PC-9 (cell line): ENCODE measurements at regions not wholly inside any gene's neighbourhood (a gene's known extent, or its start where the extent isn't known, plus 50 kb on each side); places are given as distances from the start of the nearest gene placed in this dataset.

Experiments used
- EZH2 ChIP-seq: fragments of 200-600 bp; sonication (generic); IDR thresholded peaks from 2 replicates; pipeline ENCODE4 v1.8.0; 2017; ENCODE audit warnings: antibody characterized with exemption, low read depth
- TF ChIP-seq, protein P1 (sequence below): fragments of 200-600 bp; sonication (generic); conservative IDR thresholded peaks from 2 replicates; pipeline ENCODE4 v1.6.1; 2017; ENCODE audit warnings: mixed run types, antibody characterized with exemption, mild to moderate bottlenecking, moderate library complexity

DNA sequence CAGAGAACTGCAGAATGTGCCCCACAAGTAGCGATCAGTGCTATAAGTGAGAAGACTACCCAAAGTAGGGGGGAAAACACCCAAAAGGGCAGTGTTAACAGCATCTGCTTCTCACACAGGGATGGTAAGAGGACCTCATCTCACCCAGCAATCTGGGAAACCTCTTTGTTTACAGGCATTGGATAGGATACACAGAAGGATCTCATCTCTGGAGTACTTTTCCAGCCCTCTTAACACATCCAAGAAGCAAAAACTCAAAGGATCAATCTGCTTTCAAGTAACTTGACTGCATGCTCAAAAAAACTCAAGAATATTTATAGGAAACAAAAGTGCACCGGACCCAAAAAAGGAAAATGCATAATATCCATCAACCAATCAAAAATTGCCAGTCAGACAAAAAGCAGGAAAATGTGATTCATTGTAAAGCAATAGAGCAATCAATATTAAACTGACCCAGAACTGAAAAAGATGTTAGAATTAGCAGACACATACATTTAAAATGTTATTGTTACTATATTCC lies 311.0 kb upstream of the CXADR start:
- TF ChIP-seq, protein P1, sequence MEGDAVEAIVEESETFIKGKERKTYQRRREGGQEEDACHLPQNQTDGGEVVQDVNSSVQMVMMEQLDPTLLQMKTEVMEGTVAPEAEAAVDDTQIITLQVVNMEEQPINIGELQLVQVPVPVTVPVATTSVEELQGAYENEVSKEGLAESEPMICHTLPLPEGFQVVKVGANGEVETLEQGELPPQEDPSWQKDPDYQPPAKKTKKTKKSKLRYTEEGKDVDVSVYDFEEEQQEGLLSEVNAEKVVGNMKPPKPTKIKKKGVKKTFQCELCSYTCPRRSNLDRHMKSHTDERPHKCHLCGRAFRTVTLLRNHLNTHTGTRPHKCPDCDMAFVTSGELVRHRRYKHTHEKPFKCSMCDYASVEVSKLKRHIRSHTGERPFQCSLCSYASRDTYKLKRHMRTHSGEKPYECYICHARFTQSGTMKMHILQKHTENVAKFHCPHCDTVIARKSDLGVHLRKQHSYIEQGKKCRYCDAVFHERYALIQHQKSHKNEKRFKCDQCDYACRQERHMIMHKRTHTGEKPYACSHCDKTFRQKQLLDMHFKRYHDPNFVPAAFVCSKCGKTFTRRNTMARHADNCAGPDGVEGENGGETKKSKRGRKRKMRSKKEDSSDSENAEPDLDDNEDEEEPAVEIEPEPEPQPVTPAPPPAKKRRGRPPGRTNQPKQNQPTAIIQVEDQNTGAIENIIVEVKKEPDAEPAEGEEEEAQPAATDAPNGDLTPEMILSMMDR, result no peak
- no peak for TF ChIP-seq EZH2
